HG02970 (cell line): ENCODE measurements at regions not wholly inside any gene's neighbourhood (a gene's known extent, or its start where the extent isn't known, plus 50 kb on each side); places are given as distances from the start of the nearest gene placed in this dataset.
"Not testable (repeated sequence)": the region's sequence is repeated elsewhere in the genome, so short reads cannot be mapped to it uniquely, and the experiment has no call there.

Experiments
- ATAC-seq: cut with Tn5 transposase; IDR thresholded peaks from one replicate; pipeline ENCODE4 v1.9.1; 2021; ENCODE audit warnings: mild to moderate bottlenecking, moderate library complexity, moderate number of reproducible peaks; ENCODE audit not compliant: unreplicated experiment, low FRiP score

DNA sequence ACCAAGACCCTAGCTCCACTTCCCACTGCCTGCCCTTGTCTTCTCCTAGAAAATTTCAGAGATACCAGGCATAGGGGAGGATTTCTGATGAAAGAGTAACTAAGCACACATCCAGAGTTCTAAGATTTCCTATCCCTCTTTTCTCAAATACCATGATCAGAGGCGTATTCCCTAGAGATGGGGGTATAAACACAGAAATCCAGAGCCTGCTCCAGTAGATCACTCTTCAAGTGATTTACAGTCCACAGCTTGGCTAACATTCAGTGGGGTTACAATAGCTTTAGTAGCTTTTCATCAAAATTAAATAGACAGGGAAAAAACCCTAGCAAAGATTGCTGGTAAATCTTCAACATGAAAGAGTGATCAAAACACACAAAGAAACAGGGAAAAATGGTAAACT lies 800.7 kb upstream of the GRM7 start:
- no peak for ATAC-seq

DNA sequence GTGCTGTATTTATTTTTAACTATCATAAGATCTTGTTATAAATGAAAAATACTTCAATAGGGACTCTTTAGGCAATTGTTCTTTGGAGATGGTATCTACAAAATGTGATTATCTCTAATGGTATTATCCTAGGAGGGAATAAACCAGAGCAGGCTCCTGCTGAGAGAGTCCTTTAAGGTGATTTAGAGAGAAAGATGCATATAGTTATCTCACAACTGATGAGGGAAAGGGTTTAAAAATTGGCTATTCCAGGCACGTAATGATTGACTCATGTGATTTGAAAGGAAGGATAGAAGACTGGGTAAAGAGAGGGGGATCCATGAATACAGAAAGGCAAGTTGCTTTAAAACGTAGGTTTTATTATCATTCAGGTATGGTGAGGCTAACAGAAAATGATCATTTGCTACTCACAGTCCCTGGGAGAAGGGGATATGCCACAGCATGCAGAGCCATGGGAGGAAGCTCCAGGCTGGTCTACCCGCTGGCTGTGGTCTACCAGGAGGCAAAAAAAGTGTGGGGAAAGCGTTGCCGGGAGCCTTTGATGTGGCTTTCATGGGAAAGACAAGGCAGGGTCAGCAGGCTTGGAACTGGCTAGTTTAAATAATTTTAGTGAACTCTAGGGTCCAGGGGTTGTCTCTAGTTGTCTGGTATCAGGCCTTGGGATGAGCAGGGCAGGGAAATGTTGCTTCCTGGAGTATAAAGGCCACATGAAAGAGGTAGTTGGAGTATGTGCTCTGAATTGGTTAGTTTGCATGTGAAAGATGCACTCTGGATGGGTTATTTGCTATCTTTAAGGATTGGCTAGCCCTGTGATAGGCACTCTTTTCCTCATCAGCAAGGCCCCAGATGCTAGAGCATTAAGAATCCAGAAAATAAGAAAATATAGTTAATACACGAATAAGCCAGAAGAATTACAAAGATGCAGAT lies 798.4 kb upstream of the GRM7 start:
- ATAC-seq: no peak

DNA sequence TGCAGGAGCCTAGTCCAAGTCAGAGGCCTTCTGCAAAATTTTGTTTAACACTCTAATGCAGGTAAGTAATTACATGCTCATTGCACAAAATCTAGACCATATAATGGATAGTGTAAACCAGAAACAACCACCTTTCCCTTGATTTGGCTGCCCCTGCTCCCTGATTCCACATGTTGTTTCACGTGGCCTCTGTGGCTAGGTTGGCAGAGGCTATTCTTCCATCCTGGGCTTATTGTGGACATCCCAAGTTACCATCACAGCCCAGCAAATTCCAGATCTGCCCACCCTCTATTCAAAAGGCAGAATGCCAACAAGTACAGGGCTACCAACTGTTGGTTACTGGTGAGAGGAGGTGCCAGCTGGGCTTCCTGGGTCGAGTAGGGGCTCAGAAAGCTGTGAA lies 794.5 kb upstream of the GRM7 start:
- no peak for ATAC-seq

DNA sequence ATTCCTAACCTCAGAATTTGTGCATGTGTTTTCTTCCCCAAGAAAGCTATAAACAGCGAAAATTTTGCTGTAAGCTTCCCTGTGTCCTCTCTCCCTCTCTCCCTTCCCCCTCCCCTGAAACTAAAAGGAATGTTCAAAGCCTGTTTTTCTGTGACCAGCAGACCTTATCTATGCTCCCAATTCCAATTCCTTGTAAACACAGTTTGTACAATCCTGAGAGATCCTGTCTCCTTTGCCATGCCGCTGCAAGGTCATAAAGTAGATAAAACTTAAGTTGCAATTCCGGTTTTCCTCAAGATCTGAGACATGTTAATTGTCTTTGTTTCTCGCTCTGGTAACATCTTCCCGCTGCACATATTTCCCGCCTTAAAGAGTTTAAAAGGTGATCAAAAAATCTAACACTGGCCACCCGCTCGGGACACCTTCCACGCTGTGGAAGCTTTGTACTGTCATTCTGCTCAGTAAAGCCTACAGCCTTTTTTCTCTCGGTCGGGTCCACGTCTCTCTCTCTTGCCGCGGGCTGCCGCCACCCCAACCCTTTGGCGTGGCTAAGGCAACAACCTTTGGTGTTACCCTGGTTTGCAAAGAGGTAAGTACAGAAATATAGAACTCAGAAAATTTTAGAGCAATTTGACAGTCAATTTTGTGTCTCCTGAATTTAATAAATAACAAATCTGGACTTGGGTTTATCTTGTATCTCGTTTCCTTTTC lies 793.9 kb upstream of the GRM7 start:
- not testable (repeated sequence) for ATAC-seq

- no peak for ATAC-seq
Measured at GRCh38 chr3:6074952-6075351, 786.0 kb upstream of the GRM7 start.

DNA sequence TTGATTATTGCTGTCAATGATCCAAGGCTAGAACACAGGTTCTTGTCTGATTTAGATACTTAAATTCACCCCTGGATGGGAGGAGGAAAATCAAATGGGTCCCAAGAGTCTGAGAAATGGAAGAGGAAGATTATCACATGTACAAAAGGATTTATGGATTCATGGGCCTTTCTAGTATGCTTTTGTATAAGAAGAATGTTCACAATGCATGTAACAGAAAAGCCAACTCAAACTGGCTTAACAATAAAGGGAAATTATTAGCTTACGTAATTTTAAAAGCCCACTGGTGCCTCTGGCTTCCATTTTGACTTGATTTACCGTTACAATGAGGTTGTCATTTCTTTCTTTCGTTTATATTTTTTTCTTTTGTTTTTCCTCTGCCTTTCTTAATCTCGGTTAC lies 782.5 kb upstream of the GRM7 start:
- no peak for ATAC-seq

- ATAC-seq: no peak
Measured at GRCh38 chr3:6079011-6079410, 781.9 kb upstream of the GRM7 start.

- ATAC-seq: no peak
Measured at GRCh38 chr3:6079561-6080179, 781.2 kb upstream of the GRM7 start.

DNA sequence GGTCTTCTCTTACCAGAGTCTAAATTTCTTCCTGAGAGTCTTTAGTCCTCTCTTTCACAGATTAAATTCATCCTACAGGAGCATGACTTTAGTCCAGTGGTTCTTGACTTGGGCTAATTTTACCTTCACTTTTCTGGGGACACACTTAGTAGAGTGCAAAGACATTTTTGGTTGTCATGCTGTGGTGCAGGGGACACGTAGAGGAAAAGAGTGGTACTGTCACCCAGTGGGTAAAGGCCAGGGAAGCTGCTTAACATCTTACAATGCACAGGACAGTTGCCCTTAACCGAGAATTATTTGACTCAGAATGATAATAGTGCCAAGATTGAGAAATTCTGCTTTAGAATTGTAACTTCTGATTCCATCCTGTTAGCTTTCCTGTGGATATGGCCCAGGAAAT lies 772.5 kb upstream of the GRM7 start:
- ATAC-seq: no peak

DNA sequence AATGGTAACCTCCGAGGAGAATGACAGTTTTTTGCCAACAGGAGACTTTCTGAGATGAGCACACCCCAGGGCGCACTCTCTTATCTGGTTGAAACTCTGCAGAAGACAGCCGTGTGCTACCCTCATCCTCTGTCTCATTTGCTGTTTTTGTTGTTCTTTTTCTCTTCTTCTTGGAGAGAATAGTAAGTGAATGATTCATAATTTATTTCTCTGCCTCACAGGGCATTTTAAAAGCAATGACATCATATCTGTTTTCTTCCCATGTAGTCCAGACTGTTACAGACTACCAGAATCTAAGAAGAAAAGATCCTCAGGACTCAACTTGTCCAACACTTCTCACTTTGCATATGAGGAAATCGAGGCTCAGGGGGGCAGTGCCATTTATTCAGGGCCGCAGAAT lies 771.1 kb upstream of the GRM7 start:
- ATAC-seq: no peak

DNA sequence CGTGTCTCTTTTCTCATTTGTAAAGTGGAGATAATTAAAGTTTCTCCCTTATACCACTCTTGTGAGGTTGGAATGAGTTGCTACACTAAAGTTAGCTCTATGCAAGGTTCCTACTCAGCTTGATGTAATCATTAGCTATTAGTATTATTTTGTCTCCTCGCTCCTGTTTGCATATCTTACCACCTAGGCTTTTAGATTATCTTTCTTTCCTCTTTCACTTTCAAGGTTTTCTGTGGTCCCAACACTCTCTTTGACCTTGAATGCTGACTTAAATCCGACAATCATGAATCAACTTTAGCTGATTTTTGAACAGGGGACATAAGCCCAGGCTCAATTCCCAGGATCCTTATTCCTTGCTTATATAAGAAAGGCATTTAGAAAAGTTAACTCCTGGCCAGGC lies 769.7 kb upstream of the GRM7 start:
- ATAC-seq: no peak

DNA sequence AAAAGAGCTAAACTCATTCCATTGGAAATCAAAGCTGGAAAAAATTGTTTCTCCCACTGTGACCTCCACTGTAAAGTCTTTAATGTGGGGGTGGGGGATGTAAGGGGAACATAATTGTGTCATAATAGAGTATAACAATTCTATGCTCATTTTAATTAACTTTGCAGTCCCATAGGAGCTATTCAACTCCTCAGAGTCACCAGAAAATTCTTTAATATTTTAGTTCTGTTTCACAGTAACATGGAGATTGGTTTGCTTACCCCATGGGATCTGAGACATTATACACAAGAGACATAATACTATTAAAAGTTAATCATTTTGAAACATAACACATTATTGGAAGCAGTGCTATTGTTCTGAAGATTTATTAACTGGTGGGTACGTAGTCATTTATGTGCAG lies 765.9 kb upstream of the GRM7 start:
- no peak for ATAC-seq

DNA sequence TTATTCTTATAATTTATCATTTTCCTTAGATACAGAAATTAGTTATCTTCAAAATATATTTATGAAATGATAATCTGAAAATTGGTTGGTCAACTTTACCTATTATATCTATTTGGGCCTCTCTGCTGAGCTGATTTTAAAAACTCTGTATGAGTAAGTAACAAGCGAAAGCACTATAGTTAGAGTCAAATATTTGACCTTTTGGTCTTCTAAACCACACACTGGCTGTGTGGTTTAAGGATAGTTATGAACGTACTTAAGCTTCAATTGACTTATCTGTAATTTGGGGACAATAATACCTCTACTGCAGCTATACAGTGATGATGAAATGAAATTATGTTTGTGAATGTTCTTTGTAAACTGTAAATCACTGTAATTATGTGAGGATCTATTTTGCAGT lies 763.9 kb upstream of the GRM7 start:
- ATAC-seq: no peak

DNA sequence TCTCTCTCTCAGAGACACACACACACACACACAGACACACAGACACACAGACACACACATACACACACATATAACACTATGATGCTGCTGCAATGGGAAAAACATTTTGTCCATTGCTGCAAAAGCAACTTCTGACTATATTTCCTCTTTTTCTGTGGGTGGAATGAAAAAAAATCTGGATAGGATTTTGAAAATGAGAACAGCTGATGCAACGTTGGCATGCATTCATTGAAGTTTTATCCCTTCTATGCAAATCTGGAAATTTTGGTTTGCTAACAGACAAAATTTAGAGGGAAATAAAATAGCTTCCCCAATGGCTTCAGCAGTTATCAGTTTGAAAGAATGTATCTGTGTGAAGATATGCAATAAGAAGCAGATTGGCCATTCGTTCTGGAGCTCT lies 763.4 kb upstream of the GRM7 start:
- no peak for ATAC-seq

DNA sequence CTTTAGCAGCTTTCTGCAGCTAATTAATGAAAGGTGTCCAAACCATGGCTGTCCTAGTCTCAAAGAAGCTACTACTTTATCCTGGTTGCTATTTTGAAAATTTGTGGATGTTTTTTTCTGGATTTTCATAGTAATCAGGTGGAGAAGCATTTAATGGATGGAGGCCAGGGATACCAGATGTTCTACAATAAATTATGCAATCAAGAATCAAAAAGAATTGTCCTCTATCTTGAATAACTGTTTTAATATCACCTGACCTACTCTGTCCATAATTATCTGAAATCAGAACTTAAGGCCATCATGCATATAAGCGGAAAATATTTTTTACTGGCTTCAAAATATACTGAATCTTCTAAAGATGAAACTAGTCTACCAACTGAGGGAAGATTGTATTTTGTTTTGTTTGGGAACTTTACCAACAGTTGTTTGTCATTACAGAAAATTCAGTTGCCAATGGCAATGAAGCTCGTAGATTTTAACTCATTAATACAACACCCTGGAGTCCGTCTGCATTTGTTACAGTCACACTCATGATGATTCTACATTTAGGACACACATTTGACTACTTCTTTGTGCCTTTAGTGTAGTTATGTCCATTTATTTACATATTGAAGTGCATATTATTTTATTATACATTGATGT lies 762.3 kb upstream of the GRM7 start:
- ATAC-seq: no peak

GRCh38 chr3:6099458-6100075 lies 761.3 kb upstream of the GRM7 start:
- no peak for ATAC-seq

DNA sequence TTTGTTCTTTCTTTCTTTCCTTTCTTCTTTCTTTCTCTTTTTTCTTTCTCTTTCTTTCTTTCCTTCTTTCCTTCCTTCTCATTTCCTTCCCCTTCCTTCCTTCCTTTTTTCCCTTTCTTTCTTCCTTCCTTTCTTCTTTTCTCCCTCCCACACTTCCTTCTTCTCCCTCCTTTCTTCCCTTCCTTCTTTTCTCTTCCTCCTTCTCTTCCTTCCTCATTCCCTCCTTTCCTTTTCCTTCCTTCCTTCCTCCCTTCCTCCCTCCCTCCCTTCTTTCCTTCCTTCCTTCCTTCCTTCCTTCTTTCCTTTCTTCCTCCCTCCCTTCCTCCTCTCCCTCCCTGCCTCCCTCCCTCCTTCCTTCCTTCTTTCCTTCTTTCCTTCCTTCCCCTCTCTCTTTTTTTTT lies 755.7 kb upstream of the GRM7 start:
- ATAC-seq: no peak

DNA sequence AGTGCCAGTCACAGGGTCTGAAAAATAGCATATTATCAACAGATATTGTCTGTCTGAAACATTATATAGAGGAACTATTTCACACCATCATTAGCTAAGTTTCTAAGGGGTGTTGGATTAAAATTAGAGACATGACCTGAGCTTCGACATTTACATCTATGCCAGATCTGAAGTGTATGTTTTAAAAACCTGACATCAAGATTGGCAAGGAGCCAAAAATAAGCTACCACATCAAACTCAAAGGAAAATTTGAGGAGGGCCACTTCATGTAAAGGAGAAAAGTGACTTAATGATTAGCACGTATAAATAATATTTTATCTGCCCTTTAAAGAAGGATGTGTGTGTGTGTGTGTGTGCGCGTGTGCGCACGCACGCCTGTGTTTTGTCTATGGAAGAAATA lies 752.0 kb upstream of the GRM7 start:
- ATAC-seq: no peak

DNA sequence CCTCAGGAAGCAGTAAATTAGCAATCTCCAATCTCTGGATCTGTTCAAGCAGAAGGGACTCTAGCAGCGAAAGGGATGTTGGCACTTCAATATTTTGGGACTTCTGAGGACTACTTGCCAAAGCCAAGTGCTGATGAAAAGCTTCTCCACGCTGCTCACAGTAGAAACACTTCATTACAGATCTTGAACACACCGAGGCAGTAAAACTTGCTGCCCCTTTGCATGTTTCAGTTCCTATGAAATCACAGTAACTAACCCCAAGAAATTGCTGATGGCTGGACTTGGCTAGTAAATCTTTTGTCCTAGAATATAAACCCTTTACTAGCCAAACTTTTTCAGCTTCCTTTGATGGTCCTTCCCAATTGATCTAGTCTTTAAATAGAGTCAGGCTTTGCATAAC lies 750.5 kb upstream of the GRM7 start:
- no peak for ATAC-seq

DNA sequence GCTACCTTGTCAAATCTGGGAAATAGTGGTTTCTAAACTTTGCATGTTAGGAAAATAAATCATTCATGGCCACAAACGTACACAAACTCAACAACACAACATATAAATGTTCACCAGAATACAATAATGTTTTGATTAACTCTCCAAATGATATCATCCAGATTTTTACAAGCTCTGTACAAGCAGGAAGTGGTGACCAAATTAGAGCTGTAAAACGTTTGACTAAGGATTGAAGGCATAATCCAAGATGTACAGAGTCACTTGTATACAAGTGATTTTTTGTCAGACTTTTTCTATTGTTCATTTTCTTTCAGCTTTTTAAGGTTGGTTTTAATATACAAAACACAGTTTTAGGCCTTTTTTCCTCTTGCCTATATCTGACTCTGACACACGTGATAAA lies 748.4 kb upstream of the GRM7 start:
- no peak for ATAC-seq

DNA sequence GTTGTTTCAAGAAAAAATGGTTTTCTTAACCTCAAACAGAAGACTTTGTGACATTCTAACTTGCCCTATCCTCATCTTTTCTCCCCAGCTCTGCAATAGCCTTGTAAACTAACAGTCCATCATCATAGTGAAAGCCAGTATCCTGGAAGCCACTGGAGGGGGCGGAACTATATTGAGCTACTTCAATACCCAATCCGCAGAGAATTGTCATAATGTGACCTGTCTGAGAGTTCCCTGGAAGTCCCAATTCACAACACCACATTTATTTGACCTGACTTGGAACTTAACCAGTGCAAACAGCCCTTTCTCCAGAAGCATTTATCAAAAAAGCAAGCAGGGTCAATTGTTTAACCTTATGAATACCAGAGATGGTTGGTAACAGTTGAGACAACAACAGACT lies 747.6 kb upstream of the GRM7 start:
- no peak for ATAC-seq
